Adrenal gland (tissue), 5 donors: ENCODE measurements at regions not wholly inside any gene's neighbourhood (a gene's known extent, or its start where the extent isn't known, plus 50 kb on each side); places are given as distances from the start of the nearest gene placed in this dataset.
"Not testable (repeated sequence)": the region's sequence is repeated elsewhere in the genome, so short reads cannot be mapped to it uniquely, and the experiment has no call there.

ENCODE experiments used
- CTCF ChIP-seq, 6 experiments: fragments of 450-650 bp in 4 of 6; fragments of 200-600 bp in 2 of 6; sonication (generic) in 1 of 6; IDR thresholded peaks; 1 replicate in 5 of 6; 2 replicates in 1 of 6; pipeline versions ENCODE4 v1.5.1 to v1.8.0; 2016 to 2021; ENCODE audit warnings: antibody characterized with exemption in 6 of 6, mild to moderate bottlenecking in 2 of 6, moderate library complexity in 1 of 6
- POLR2A ChIP-seq, 2 donors: fragments of 450-650 bp; IDR thresholded peaks; one replicate each; pipeline ENCODE4 v1.6.1; 2017; ENCODE audit warnings: antibody characterized with exemption in 2 of 2, mild to moderate bottlenecking in 2 of 2, moderate library complexity in 1 of 2
- donor health status: DM: no; HTN: no; CAD: no.

DNA sequence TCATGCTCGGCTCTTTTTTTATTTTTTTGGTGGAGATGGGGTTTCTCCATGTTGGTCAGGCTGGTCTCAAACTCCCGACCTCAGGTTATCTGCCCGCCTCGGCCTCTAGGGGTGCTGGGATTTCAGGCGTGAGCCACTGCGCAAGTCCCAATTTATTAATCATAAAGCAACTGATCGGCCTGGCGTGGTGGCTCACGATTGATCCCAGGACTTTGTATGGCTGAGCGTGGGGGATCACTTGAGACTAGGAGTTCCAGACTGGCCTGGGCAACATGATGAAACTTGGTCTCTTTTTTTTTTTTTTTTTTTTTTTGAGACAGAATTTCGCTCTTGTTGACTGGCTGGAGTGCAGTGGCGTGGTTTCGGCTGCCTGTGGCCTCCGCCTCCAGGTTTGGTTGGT lies 139.8 kb downstream of the GOLGA6L22 start:
- not testable (repeated sequence) for TF ChIP-seq CTCF, POLR2A (IDR thresholded peaks at IDR 0.05)
